ENCODE measurements at regions not wholly inside any gene's neighbourhood (a gene's known extent, or its start where the extent isn't known, plus 50 kb on each side); places are given as distances from the start of the nearest gene placed in this dataset.
A peak's percentile ranks its signal among the peaks of the same experiment; 100 is the strongest.
"Not testable (repeated sequence)": the region's sequence is repeated elsewhere in the genome, so short reads cannot be mapped to it uniquely, and the experiment has no call there.

DNA sequence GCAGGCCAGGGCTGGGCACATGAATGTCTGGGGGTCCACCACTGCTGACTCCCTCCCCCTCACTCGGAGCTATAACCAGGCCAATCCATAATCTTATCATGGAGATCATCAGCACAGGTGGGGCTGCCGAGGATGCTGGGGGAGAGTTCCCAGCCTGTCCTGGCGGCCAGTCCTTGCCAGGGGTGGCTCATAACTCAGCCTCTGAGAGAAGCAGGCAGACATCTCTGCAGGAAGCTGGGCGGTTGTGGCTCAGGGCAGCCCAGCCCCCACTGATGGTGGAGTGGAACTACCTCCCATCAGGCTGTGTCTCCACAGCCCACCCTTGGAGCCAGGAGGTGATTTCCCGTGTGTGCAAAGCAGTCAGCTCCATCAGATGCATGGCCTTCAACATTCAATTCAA is 109.4 kb upstream of the ZNF92 start:
- Mint-ChIP-seq H3K27ac (no peak overlapping the region), H3K9me3 (no peaks in the 10 kb centered on the region), H3K4me3 (no peak overlapping the region), H3K36me3 (no peaks in the 10 kb centered on the region), H3K4me1 (ENCODE audit: unreplicated experiment) (peaks cover 7% of the 10 kb centered on the region), H3K27me3 (peaks cover 6% of the 10 kb centered on the region)
- TF ChIP-seq, protein P1, sequence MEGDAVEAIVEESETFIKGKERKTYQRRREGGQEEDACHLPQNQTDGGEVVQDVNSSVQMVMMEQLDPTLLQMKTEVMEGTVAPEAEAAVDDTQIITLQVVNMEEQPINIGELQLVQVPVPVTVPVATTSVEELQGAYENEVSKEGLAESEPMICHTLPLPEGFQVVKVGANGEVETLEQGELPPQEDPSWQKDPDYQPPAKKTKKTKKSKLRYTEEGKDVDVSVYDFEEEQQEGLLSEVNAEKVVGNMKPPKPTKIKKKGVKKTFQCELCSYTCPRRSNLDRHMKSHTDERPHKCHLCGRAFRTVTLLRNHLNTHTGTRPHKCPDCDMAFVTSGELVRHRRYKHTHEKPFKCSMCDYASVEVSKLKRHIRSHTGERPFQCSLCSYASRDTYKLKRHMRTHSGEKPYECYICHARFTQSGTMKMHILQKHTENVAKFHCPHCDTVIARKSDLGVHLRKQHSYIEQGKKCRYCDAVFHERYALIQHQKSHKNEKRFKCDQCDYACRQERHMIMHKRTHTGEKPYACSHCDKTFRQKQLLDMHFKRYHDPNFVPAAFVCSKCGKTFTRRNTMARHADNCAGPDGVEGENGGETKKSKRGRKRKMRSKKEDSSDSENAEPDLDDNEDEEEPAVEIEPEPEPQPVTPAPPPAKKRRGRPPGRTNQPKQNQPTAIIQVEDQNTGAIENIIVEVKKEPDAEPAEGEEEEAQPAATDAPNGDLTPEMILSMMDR (conservative IDR thresholded peaks at IDR 0.05), result no peak
- DNase-seq (ENCODE audit: extremely low spot score, unreplicated experiment), result no peak

DNA sequence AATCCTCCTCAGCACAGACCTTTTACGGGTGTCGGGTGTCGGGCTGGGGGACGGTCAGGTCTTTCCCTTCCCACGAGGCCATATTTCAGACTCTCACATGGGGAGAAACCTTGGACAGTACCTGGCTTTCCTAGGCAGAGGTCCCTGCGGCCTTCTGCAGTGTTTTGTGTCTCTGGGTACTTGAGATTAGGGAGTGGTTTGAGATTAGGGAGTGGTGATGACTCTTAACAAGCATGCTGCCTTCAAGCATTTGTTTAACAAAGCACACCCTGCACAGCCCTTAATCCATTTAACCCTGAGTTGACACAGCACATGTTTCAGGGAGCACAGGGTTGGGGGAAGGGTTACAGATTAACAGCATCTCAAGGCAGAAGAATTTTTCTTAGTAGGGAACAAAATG is 113.0 kb upstream of the ZNF92 start:
- H3K36me3 Mint-ChIP-seq; H3K9me3 Mint-ChIP-seq; H3K4me1 Mint-ChIP-seq (ENCODE audit: unreplicated experiment); H3K27me3 Mint-ChIP-seq; DNase-seq (ENCODE audit: extremely low spot score, unreplicated experiment); H3K4me3 Mint-ChIP-seq: not testable (repeated sequence)
- H3K27ac Mint-ChIP-seq, result peak overlapping the region; percentile 70

DNA sequence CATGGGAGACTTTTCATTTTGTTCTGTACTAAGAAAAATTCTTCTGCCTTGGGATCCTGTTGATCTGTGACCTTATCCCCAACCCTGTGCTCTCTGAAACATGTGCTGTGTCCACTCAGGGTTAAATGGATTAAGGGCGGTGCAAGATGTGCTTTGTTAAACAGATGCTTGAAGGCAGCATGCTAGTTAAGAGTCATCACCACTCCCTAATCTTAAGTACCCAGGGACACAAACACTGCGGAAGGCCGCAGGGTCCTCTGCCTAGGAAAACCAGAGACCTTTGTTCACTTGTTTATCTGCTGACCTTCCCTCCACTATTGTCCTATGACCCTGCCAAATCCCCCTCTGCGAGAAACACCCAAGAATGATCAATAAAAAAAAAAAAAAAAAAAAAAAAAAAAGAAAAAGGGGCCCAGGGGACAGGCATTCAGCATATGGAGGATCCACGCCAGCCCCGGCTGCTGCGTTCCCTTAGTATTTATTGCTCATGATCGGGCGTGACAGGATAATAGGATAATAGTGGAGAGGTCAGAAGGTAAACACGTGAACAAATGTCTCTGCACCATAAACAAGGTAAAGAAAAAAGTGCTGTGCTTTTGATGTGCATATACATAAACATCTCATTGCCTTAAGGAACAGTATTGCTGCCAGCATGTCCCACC is 113.7 kb upstream of the ZNF92 start:
- not testable (repeated sequence) for H3K9me3 Mint-ChIP-seq; DNase-seq (ENCODE audit: extremely low spot score, unreplicated experiment); H3K27me3 Mint-ChIP-seq; H3K36me3 Mint-ChIP-seq; H3K4me1 Mint-ChIP-seq (ENCODE audit: unreplicated experiment); H3K4me3 Mint-ChIP-seq
- H3K27ac Mint-ChIP-seq, result peak overlapping the region; percentile 70

DNA sequence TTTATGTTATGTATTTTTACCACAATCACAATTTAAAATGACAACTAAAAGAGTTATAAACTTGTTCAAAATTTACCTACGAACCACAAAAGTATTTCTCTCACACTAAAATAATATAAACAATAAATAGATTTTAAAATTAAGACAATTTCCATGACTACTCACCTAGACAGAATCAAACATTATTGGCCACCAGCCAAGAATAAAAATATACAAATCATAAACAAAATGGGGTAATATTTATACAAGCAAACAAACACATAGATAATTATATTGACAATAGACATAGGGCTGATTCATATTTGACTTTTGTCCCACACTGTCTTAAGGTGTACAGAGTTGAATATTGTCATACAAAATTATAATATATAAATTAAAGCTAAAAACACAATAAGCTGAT is 119.6 kb upstream of the ZNF92 start:
- Mint-ChIP-seq H3K27me3 (peaks cover 9% of the 10 kb centered on the region), H3K9me3 (no peaks in the 10 kb centered on the region), H3K36me3 (no peaks in the 10 kb centered on the region), H3K4me1 (ENCODE audit: unreplicated experiment) (peaks cover 10% of the 10 kb centered on the region), H3K27ac (no peak overlapping the region), H3K4me3 (no peak overlapping the region)
- TF ChIP-seq, protein P1 (conservative IDR thresholded peaks at IDR 0.05), result no peak
- DNase-seq (ENCODE audit: extremely low spot score, unreplicated experiment), result no peak

DNA sequence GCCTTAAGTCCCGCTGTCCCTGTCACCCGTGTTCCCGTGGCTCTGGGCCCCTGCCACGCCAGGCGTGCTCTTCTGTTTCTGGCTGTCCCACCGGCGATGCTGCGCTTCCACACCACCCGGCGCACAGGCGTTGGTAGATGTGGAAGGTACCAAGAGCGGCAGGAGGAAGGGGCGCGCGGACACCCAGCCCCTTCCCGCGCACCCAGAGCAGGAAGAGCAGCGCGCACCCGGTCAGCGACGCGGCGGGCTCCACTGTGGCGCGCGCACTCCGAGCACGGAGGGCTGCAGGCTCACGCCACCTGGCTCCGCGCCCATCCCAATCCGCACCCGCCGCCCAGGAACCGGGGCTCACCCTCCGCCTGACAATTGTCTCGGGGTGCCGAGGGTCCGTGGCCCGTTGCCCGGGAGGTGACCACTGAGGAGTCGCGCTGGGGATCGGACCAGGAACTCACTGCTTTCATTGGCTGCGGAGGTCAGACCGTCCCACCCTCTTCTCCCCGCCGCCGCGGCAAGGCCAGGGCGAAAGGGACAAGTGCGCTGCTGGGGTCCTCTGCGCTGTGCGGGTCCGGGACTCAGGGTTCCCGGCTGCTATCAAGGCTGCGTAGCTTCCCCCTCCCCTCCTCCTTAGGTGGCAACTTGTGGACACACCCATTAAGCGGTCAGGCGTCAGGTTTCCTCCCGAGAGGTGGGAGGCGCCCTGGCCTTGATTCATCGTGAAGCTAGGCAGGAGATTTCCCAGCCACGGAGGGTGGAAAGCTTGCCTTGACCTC is 121.6 kb upstream of the ZNF92 start:
- TF ChIP-seq, protein P1 (conservative IDR thresholded peaks at IDR 0.05), result no peak
- DNase-seq (ENCODE audit: extremely low spot score, unreplicated experiment), result peak; percentile 79
- peaks cover 9% of the 10 kb centered on the region for H3K27me3 Mint-ChIP-seq
- peak overlapping the region; percentile 80 for H3K27ac Mint-ChIP-seq
- H3K4me1 Mint-ChIP-seq (ENCODE audit: unreplicated experiment), result peaks cover 10% of the 10 kb centered on the region
- H3K9me3 Mint-ChIP-seq, result no peaks in the 10 kb centered on the region
- peak overlapping the region; percentile 94 for H3K4me3 Mint-ChIP-seq
- H3K36me3 Mint-ChIP-seq, result no peaks in the 10 kb centered on the region

DNA sequence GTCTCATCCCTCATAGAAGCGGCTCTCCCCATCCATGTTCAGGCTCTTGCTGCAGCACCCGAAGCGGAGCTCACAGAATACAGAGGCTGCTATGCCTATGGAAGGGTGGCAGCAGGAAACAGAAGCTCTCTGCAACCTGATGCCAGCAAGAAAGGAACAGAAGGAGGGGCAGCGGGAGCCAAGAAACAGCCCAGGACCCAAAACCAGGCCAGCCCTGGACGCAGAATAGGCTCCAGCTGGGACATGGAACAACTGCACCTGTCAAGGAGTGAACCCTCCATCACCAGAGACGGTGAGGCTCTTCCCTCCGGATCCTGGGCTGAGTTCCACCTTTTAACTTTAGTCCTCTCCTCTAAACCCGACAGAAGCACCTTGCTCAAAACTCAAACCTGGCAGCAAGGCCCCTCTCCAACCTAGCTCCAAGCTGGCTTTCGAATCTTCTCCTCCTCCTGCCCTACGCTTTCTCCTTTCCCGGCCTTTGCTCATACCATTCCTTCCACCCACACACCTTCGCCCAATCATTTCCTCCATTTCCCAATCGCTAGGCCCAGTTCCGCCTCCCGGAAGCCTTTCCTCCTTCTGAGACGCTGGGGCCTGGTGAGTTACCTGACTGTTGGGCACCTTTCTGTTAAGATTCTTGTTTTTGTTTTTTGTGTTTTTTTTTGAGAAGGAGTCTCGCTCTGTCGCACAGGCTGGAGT is 122.8 kb upstream of the ZNF92 start:
- H3K27ac Mint-ChIP-seq, result no peak overlapping the region
- no peak for DNase-seq (ENCODE audit: extremely low spot score, unreplicated experiment)
- H3K36me3 Mint-ChIP-seq, result no peaks in the 10 kb centered on the region
- peaks cover 10% of the 10 kb centered on the region for H3K4me1 Mint-ChIP-seq (ENCODE audit: unreplicated experiment)
- H3K9me3 Mint-ChIP-seq, result no peaks in the 10 kb centered on the region
- TF ChIP-seq, protein P1 (conservative IDR thresholded peaks at IDR 0.05), result no peak
- H3K4me3 Mint-ChIP-seq, result peak overlapping the region; percentile 94
- peaks cover 9% of the 10 kb centered on the region for H3K27me3 Mint-ChIP-seq

Measured in type B pancreatic cell (in vitro differentiated cells).